Activated CD4-positive, alpha-beta T cell treated with anti-CD3 and anti-CD28 coated beads, Interleukin-2, amount 10 ng/mL, durations not matched to agents 7 days and 5 days (primary cell): ENCODE measurements at regions not wholly inside any gene's neighbourhood (a gene's known extent, or its start where the extent isn't known, plus 50 kb on each side); places are given as distances from the start of the nearest gene placed in this dataset.

ENCODE experiments used
- CTCF ChIA-PET: fragments of 350-600 bp; sonication (Branson Sonifier 250); formaldehyde crosslinking; loops from one replicate; lab custom pipeline; 2021; ENCODE audit warnings: antibody characterized with exemption; lab: Charles Lee
- POLR2A ChIA-PET: fragments of 350-600 bp; sonication (Branson Sonifier 250); formaldehyde crosslinking; loops from one replicate; lab custom pipeline; 2021; ENCODE audit warnings: antibody characterized with exemption; lab: Charles Lee
- DNase-seq: peaks from one replicate; pipeline ENCODE4 v3.0.0-alpha.2; 2020
- H3K27ac Mint-ChIP-seq: one replicate; pipeline ENCODE4 v1.8.0; 2021; ENCODE audit warnings: mild to moderate bottlenecking, moderate library complexity, mixed read lengths
- H3K27me3 Mint-ChIP-seq: one replicate; pipeline ENCODE4 v1.8.0; 2021; ENCODE audit warnings: mixed read lengths
- H3K36me3 Mint-ChIP-seq: one replicate; pipeline ENCODE4 v1.8.0; 2021; ENCODE audit warnings: low read depth, mixed read lengths
- H3K4me1 Mint-ChIP-seq: one replicate; pipeline ENCODE4 v1.8.0; 2021; ENCODE audit warnings: mixed read lengths
- H3K4me3 Mint-ChIP-seq: one replicate; pipeline ENCODE4 v1.8.0; 2021; ENCODE audit warnings: mild to moderate bottlenecking, moderate library complexity, mixed read lengths
- H3K9me3 Mint-ChIP-seq: one replicate; pipeline ENCODE4 v1.8.0; 2021; ENCODE audit warnings: mixed read lengths

DNA sequence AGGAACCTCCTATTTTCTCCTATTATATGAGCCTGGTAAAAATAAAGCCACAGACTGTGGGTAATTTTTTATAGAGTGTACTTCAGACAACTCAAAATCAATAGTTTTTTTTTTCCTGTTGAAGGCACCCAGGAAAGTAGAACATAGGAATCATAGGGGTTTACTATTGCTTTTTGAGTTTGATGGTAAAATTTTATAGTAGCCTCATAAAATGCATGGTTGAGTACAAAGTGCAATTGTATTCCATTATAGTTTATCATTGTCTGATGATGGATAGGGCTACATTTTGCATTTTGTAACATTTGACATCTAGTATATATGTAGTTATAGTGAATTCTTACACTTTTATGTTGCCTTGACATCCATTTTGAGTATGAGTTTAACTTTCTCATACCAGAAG is 455.0 kb downstream of the STIM2 start:
- no peak overlapping the region for H3K27ac Mint-ChIP-seq
- CTCF ChIA-PET: no interaction called here
- no peaks in the 10 kb centered on the region for H3K4me1 Mint-ChIP-seq
- peaks cover 6% of the 10 kb centered on the region for H3K27me3 Mint-ChIP-seq
- POLR2A ChIA-PET: no interaction called here
- no peaks in the 10 kb centered on the region for H3K9me3 Mint-ChIP-seq
- H3K4me3 Mint-ChIP-seq: no peak overlapping the region
- no peak for DNase-seq
- no peaks in the 10 kb centered on the region for H3K36me3 Mint-ChIP-seq

DNA sequence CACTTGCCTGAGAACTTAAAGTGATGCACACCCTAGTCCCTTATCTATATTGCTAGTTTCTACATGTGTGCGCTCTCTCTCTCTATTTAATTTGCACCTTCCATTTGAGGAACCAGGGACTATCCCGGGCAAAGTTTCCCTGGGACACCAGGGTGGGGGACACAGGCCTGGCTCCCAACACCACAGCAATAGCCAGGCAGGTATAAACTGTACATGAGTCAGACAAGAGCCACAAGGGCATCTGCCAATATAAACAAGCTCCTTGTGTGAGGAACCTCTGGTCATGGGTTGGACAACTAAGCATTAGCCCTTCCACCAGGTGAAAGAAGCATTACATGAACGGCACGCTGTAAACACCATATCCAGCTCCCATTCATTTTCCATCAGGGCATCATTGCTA is 455.5 kb downstream of the STIM2 start:
- no peaks in the 10 kb centered on the region for H3K36me3 Mint-ChIP-seq
- H3K4me3 Mint-ChIP-seq: no peak overlapping the region
- H3K4me1 Mint-ChIP-seq: no peaks in the 10 kb centered on the region
- peaks cover 6% of the 10 kb centered on the region for H3K27me3 Mint-ChIP-seq
- no peak for DNase-seq
- no peaks in the 10 kb centered on the region for H3K9me3 Mint-ChIP-seq
- POLR2A ChIA-PET: no interaction called here
- no peak overlapping the region for H3K27ac Mint-ChIP-seq
- CTCF ChIA-PET: no interaction called here

DNA sequence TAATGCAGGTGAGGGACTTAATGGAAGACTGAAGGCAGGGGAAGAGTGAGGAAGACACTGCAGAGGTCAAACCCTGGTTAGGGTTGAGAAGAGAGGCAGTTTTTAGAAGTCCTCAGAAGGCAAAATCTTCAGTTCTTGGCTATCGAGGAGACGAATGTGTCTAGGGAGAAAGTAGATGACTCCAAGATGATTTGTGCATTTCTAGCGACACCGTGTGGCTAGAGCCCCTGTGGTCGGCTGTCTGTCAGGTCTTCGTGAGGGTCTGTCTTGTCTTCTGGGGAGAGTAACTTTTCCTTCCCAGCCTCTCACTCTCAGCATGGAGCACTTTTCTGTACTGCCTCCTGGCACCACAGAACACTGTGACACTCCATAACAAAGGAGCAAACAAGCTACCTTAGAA is 458.1 kb downstream of the STIM2 start:
- peak; percentile 8 for DNase-seq
- POLR2A ChIA-PET: no interaction called here
- Mint-ChIP-seq H3K4me3 (no peak overlapping the region), H3K27me3 (peaks cover 6% of the 10 kb centered on the region), H3K9me3 (no peaks in the 10 kb centered on the region), H3K36me3 (no peaks in the 10 kb centered on the region), H3K4me1 (no peaks in the 10 kb centered on the region), H3K27ac (no peak overlapping the region)
- CTCF ChIA-PET: no interaction called here

DNA sequence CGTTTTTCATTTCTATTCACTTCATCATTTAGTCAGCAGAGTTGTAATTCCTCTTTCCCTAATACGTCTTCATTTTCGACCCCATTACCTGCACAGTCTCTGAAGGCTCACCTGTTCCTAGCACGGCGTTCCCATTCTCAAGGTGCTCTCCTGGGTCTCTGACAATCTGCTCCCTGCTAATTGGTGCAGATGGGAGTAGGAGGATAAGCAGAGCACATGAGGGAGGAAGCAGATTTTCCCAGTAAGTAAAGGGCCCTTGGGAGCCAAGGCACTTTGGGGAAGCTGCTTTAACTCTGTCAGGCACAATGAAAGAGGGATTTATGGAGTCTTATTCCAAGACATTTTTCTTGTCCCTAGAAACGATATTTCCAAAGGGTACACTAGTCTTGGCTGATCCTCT is 466.4 kb downstream of the STIM2 start:
- POLR2A ChIA-PET: no interaction called here
- Mint-ChIP-seq H3K4me3 (no peak overlapping the region), H3K27me3 (no peaks in the 10 kb centered on the region), H3K36me3 (no peaks in the 10 kb centered on the region), H3K4me1 (no peaks in the 10 kb centered on the region), H3K9me3 (no peaks in the 10 kb centered on the region), H3K27ac (no peak overlapping the region)
- no peak for DNase-seq
- CTCF ChIA-PET: no interaction called here

DNA sequence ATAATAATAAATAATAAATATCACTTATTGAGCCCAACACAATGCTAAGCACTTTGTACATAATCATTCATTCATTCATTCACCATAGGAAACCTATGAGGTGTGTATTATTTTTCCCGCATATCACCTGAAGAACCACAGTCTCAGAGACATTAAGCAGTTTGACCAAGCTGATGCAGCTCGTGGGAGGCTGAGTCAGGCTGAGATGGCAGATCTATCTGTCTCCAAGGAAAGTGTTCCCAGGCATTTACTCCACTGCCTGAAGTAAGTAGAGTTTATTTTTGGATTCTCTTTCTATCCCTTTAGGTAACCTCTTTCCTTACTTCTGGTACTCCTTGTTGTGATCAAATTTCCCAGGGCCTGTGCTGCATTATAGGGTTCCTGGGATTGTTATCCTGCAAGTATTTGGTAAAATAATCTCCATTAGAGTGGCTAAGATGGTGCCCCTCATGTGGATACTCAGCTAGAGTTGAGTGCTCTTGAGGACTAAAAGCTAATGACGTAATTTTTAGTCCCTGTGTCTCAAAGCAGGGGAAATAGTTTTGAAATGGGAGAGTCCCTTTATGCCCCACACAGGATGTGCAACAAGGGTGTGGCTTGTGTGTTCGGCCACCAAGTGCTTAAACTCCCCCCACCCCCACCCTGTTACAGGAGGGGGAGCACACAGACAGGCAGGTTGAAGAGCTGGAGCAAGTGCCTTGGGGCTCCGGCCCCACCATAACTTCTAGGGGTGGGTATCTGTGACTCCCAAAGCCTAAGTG is 467.0 kb downstream of the STIM2 start:
- Mint-ChIP-seq H3K36me3 (no peaks in the 10 kb centered on the region), H3K4me1 (no peaks in the 10 kb centered on the region), H3K9me3 (no peaks in the 10 kb centered on the region), H3K27me3 (no peaks in the 10 kb centered on the region), H3K4me3 (no peak overlapping the region), H3K27ac (no peak overlapping the region)
- ChIA-PET CTCF (no interaction called here), POLR2A (no interaction called here)
- DNase-seq: no peak

DNA sequence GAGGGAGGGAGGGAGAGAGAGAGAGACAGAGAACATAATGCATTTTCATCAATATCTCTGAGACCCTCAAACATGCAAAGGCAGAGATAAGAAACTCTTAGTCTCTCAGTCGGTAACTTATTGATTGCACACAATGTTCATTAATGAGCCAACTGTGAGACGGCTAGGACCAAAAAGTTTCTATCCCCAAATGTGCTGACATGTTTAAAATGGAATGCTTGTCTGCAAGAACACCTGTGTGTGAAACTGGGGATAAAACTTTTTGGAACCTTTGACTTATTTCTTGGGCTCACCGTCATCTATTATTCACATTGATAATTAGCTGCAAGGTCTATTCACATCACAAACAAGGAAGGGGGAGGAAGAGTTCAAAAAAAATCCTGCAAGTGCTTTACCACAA is 477.9 kb downstream of the STIM2 start:
- POLR2A ChIA-PET: no interaction called here
- no peak overlapping the region for H3K4me3 Mint-ChIP-seq
- H3K4me1 Mint-ChIP-seq: no peaks in the 10 kb centered on the region
- H3K27me3 Mint-ChIP-seq: no peaks in the 10 kb centered on the region
- H3K9me3 Mint-ChIP-seq: peaks cover 4% of the 10 kb centered on the region
- no peak overlapping the region for H3K27ac Mint-ChIP-seq
- no peak for DNase-seq
- H3K36me3 Mint-ChIP-seq: no peaks in the 10 kb centered on the region
- CTCF ChIA-PET: no interaction called here

DNA sequence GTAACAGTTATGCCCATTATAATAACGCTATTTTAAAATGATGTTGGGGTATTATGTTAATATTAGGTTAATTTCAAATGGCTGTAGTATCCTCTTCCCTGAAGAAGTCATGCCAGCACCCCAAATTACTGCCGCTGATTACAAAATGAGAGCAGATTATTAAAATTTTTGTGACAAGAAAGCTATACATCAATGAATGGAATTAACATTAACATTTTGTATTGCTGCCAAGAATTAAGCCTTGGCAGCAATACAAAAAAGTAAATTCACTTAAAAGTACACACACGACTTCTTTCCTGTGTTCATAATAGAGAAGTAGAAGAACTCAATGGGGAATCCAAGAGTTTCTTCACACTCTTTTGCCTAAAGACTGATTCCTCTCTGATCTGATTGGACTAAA is 482.8 kb downstream of the STIM2 start:
- POLR2A ChIA-PET: no interaction called here
- H3K27ac Mint-ChIP-seq: no peak overlapping the region

DNA sequence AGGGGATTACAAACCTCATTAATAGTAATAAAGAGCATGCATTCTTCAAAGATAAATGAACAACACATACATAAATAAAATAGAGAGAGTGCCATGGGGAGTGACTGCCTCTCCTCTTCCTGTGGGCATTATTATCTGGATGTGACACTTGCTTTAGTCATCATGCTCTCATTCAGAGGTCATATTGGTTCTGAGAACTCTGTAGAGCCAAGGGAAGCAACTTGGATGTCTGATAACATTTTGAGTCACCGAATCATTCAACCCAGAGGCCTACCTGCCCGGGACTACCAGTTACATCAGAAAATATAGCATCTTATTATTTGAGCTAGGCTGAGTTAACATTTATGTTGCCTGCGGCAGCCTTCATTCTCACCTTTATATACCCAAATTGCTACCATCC is 489.5 kb downstream of the STIM2 start:
- CTCF ChIA-PET: no interaction called here
- H3K27me3 Mint-ChIP-seq: no peaks in the 10 kb centered on the region
- no peak overlapping the region for H3K27ac Mint-ChIP-seq
- no peaks in the 10 kb centered on the region for H3K36me3 Mint-ChIP-seq
- POLR2A ChIA-PET: no interaction called here
- H3K9me3 Mint-ChIP-seq: no peaks in the 10 kb centered on the region
- H3K4me1 Mint-ChIP-seq: no peaks in the 10 kb centered on the region
- no peak overlapping the region for H3K4me3 Mint-ChIP-seq
- DNase-seq: no peak

More for the DNA sequence above, 482.8 kb downstream of the STIM2 start:
- CTCF ChIA-PET: no interaction called here
- Mint-ChIP-seq H3K4me1 (no peaks in the 10 kb centered on the region), H3K4me3 (no peak overlapping the region), H3K9me3 (no peaks in the 10 kb centered on the region), H3K36me3 (no peaks in the 10 kb centered on the region), H3K27me3 (no peaks in the 10 kb centered on the region)
- no peak for DNase-seq

DNA sequence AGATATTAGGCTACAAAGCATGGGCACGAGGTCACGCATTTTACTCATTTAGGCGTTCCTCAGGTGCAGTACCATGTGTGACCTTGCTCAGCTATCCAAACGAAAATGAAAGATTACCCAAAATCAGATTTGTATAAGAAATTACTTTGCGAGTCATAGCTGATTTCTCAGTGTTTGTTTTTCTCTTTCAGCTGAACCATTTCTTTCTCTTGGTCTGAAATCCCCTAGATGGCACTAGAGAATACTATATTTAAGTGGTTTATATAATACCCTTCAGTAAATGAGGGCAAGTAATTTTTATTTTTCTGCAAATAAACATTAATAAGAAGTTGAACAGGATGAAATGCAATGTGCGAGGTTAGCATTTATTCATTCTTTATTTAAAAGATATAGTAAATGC is 496.6 kb downstream of the STIM2 start:
- ChIA-PET POLR2A (no interaction called here), CTCF (no interaction called here)
- no peaks in the 10 kb centered on the region for H3K9me3 Mint-ChIP-seq
- no peak for DNase-seq
- H3K36me3 Mint-ChIP-seq: no peaks in the 10 kb centered on the region
- H3K4me1 Mint-ChIP-seq: no peaks in the 10 kb centered on the region
- no peaks in the 10 kb centered on the region for H3K27me3 Mint-ChIP-seq
- H3K4me3 Mint-ChIP-seq: no peak overlapping the region
- H3K27ac Mint-ChIP-seq: no peak overlapping the region

DNA sequence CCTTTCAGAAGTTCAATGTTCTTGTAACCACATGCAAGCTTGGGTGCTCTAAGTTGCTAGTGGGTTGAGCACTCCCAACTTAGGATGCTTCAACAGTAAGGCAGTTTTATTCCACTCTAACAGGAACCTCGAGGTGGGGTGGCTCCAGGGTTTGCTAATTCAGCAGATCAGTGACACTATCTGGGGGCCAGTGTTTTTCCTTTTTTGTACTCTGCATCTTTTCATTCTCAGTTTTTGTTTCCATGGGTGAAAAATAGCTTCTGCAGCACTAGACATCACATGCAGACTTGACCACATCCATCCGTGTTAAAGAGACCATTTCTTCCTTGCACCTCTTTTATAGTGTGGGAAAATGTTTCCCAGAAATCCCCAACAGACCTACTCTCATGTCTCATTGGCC is 497.6 kb downstream of the STIM2 start:
- no peaks in the 10 kb centered on the region for H3K9me3 Mint-ChIP-seq

DNA sequence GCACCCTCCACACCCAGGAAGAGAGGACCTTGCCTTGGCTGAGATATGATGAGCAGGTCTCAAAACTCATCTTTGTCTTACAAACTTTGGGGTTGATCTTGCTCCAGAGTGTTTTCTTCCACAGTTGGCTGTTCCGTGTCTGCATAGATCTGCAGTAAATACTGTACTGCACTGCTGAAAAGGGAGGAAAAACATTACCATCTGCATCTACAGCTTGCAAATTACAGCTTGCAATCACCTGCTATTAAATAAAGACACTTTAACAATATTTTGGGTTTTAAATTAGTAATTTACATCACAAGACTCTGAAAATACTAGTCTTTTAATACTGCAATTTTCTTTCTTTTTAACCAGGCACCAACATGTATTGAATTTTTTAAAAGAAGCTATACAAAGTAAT is 499.5 kb downstream of the STIM2 start:
- H3K27me3 Mint-ChIP-seq: no peaks in the 10 kb centered on the region
- ChIA-PET CTCF (no interaction called here), POLR2A (no interaction called here)
- DNase-seq: no peak
- H3K9me3 Mint-ChIP-seq: no peaks in the 10 kb centered on the region
- no peak overlapping the region for H3K4me3 Mint-ChIP-seq
- H3K4me1 Mint-ChIP-seq: no peaks in the 10 kb centered on the region
- H3K27ac Mint-ChIP-seq: no peak overlapping the region
- H3K36me3 Mint-ChIP-seq: no peaks in the 10 kb centered on the region

More for the DNA sequence above, 497.6 kb downstream of the STIM2 start:
- Mint-ChIP-seq H3K4me1 (no peaks in the 10 kb centered on the region), H3K36me3 (no peaks in the 10 kb centered on the region), H3K27me3 (no peaks in the 10 kb centered on the region), H3K27ac (no peak overlapping the region), H3K4me3 (no peak overlapping the region)
- ChIA-PET POLR2A (no interaction called here), CTCF (no interaction called here)
- no peak for DNase-seq

DNA sequence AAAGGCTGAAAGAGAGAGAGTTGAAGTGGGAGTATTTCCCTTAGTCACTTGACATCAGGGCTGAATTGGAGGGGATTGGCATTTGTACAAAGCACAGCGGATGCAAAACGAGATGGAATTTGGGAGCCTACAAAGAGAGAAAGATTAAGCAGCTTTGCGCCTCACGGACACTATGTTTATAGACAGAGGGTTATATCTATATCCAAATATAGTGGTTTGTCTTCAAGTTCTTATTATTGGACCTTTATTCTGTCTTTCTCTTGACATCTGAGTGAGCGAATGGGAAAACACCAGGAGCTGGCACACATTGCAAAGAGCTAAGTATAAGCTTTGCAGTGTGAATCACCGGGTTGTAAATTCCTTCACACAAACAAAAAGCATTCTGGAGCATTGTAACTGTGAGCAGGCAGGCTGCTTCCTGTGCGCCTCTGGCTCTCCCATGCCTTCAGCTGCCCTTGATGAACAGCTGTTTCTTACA is 500.2 kb downstream of the STIM2 start:
- H3K27ac Mint-ChIP-seq: no peak overlapping the region
- no peaks in the 10 kb centered on the region for H3K27me3 Mint-ChIP-seq
- ChIA-PET CTCF (no interaction called here), POLR2A (no interaction called here)
- H3K36me3 Mint-ChIP-seq: no peaks in the 10 kb centered on the region
- H3K4me1 Mint-ChIP-seq: no peaks in the 10 kb centered on the region
- H3K4me3 Mint-ChIP-seq: no peak overlapping the region
- no peak for DNase-seq
- H3K9me3 Mint-ChIP-seq: no peaks in the 10 kb centered on the region

DNA sequence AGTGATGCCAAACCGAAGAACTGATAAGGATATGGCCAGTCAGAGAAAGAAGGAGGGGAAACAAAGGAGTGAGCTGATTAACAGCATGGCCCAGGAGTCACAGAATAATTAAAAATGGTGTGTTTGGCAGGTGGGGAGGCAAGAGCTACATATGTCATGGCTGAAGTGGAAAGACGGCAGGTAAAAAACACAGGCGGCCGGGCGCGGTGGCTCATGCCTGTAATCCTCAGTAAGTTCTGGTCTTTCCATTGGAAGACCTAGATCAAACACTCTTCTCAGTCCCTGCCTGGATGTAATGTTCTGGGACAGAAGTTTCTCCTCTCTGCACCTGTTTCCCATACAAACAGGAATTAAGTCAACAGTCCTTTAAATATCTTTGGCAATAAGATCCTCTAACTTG is 503.9 kb downstream of the STIM2 start:
- Mint-ChIP-seq H3K4me3 (no peak overlapping the region), H3K36me3 (no peaks in the 10 kb centered on the region), H3K4me1 (no peaks in the 10 kb centered on the region), H3K27ac (no peak overlapping the region), H3K9me3 (no peaks in the 10 kb centered on the region), H3K27me3 (no peaks in the 10 kb centered on the region)
- ChIA-PET CTCF (no interaction called here), POLR2A (no interaction called here)
- no peak for DNase-seq
